ENCODE measurements at regions not wholly inside any gene's neighbourhood (a gene's known extent, or its start where the extent isn't known, plus 50 kb on each side); places are given as distances from the start of the nearest gene placed in this dataset.

GRCh38 chr13:63551731-63552130 is 2136.1 kb upstream of the PCDH20 start:
- TF ChIP-seq SIN3A (IDR thresholded peaks at IDR 0.05; ENCODE audit: low read depth, low read length): no peak
- no peak for TF ChIP-seq RAD51 (IDR thresholded peaks at IDR 0.05)
- TF ChIP-seq CTCF (IDR thresholded peaks at IDR 0.05 in 2 of 3, conservative IDR thresholded peaks at IDR 0.05 in 1 of 3; ENCODE audit: control insufficient read depth in 2 of 3, extremely low read depth in 1 of 3, insufficient read depth in 1 of 3, low read depth in 3 of 3, low read length in 3 of 3): no peak
- TF ChIP-seq BACH1 (IDR thresholded peaks at IDR 0.05; ENCODE audit: borderline replicate concordance): no peak
- TF ChIP-seq SRF (IDR thresholded peaks at IDR 0.05; ENCODE audit: low read depth in 2 of 2, low read length in 2 of 2): no peak
- TF ChIP-seq ESRRA (IDR thresholded peaks at IDR 0.05; ENCODE audit: low read length): no peak
- TF ChIP-seq REST (IDR thresholded peaks at IDR 0.05; ENCODE audit: low read depth, low read length): no peak
- no peak for TF ChIP-seq ZNF384 (IDR thresholded peaks at IDR 0.05; ENCODE audit: borderline replicate concordance, low read depth, low read length)
- no peak for TF ChIP-seq HDGF (IDR thresholded peaks at IDR 0.05)
- no peak for TF ChIP-seq ZBTB33 (IDR thresholded peaks at IDR 0.05)
- TF ChIP-seq RBBP5 (conservative IDR thresholded peaks at IDR 0.05): no peak
- TF ChIP-seq CHD4 (IDR thresholded peaks at IDR 0.05): no peak
- no peak for TF ChIP-seq POLR2A (IDR thresholded peaks at IDR 0.05; ENCODE audit: low read depth, low read length)
- no peak for TF ChIP-seq ATF2 (IDR thresholded peaks at IDR 0.05; ENCODE audit: low read length)
